T1000 (cell line): ENCODE measurements at regions not wholly inside any gene's neighbourhood (a gene's known extent, or its start where the extent isn't known, plus 50 kb on each side); places are given as distances from the start of the nearest gene placed in this dataset.

Experiments
- DNase-seq: peaks from one replicate; lab custom pipeline; 2025; ENCODE audit warnings: mixed read lengths; lab: John Stamatoyannopoulos, UW

GRCh38 chr3:18044191-18044590, 301.8 kb upstream of the TBC1D5 start:
- DNase-seq = no peak

DNA sequence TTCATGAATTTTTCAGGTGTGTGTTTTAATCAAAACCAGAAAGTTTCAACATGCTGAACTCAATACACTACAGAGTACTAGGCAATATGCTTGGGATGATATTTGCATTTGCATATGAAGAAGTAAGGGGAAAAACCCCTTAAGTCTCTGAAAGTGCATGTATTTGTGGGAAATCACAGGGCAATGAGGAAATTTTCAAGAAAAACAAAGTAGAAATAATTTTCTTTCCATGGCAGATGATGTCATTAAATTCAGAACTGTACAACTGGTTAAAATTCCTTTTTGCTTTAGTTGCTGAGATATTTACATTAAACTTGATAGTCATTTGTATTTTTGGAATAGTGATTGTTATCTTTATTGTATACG, 294.0 kb upstream of the TBC1D5 start:
- no peak for DNase-seq

DNA sequence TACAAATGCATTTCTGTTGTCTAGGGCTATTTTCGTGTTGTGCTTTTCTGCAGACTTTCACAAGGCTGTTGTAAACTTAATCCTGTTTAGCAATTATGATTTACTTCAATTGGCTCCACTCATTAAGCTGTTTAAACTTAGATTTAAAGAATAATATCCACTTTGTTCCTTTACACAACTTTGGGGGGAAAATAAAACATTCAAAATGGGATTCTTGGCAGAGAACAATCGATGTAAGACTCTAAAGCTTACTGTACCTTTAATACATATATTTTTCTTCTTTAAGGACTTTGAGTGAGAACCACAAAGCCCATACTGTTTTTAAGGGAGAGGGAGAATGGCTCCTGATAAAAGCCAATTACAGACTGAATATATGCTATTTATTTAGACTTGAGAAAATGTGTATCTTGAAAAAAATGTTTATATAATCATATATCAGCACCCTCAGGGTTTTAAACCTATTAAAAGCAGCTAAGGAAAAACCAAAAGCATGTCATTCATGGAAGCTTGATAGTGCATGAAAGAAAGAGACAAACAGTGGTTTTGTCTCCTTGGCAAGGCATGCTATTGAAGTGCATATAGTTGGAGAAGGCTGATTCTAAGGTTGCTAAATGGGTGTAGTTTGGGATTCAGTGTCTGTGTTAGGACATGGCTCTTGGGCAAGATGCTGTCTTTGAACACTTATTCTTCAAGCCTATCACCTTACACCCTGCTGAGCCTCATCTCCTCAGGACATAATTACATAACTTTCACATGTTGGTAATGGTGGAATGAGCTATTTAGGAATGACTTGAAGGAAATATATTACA, 293.4 kb upstream of the TBC1D5 start:
- no peak for DNase-seq

GRCh38 chr3:18033581-18034108, 291.2 kb upstream of the TBC1D5 start:
- DNase-seq = no peak

- DNase-seq = no peak
Observed at GRCh38 chr3:18030371-18030870, 288.0 kb upstream of the TBC1D5 start.

DNA sequence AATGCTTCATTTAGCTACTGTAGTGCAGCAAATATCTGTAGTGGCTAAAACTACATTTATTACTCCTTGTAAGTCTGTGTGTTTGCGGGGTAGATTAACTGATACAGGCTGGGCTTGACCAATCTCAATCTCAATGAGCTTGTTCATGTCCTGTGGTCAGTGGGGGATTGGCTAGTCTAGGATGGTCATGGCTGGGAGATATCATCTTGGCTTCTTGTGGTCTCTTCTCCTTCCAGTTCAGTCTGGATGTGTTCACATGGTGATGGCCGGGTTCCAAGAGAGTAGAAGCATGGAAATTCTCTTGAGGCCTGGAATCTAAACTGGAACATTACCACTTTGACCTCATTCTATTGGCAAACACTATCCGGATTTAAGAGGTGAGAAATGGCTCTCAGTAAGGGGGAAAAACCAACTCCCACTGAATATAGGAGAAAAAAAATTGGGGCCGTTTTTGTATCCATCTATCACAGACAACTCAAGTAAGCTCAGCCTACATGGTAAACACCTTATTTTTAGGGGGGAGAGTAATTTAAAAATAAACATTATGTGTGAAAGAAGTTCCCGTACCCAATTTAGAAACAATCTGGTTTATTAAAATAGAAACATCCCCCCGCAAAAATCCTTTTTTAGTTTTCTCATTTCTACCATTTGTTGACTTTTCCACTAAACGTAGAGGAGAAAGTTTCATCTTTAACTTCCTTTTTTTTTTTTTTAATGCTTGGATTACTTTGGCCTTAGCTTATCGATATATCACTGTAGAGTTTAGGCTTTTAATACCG, 284.9 kb upstream of the TBC1D5 start:
- DNase-seq = no peak

DNA sequence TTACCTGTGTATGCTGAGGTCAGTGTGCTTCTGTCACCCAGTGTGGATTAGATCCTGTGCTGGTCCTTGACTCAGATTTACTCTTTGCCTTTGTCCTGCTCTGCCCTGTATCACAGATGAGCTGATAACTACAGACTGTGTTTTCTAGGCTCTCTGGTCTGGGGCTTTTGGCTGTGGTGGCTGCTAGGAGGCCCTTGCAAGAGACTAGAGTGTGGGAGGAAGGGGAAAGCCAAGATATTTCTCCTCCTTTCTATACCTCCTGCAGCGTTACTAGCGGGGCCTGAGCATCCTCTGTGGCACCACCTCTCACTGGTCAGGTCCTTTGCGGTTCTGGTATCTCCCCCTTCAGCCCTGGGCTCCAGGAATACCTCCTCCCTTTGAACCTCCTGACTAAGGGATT, 282.3 kb upstream of the TBC1D5 start:
- DNase-seq = no peak

DNA sequence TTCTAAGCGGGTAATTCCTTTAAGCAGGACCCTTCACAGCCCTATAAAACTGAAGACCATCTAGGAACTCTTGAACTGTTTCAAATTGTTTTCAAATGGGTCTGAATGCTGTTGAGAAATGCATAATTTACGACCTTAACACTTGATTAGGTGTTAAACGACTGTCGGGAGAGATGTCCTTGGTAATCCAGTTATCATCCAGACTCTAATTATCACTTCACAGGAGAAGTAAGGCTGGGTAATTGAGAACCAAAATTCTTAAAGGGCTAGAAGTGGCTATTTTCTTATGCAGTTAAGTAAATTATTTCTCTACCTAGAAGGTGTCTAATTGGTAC, 276.7 kb upstream of the TBC1D5 start:
- no peak for DNase-seq

DNA sequence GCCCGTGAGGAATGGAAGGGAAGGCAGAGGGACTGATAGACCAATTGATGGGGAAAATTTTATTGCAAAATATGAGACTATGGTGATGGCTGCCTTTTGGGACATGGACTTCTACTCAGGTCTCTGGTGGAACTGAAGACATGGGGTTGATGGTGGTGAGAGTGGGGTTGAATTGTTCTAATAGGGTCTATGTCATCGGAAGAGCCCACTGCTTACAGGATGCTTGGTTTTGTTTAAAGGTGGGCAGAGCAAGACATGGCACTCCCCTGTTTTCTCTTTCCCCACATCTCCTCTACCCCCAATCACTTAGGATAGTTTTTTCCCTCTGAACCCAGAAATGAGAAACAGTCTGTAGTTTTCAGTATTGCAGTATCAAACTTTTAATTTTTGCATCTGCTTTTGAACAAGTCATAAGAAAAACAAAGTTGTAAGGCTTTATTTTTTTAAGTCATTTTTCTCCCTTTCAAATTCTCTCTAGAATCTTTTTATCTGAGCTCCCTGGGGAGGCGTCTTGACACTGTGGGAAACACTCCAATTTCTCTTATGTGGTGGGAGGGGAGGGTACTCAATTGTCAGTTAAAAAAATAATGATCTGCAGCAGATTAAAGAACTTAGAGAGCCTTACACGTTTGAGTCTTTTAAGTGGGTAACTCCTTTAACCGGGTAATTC, 276.2 kb upstream of the TBC1D5 start:
- DNase-seq = no peak

DNA sequence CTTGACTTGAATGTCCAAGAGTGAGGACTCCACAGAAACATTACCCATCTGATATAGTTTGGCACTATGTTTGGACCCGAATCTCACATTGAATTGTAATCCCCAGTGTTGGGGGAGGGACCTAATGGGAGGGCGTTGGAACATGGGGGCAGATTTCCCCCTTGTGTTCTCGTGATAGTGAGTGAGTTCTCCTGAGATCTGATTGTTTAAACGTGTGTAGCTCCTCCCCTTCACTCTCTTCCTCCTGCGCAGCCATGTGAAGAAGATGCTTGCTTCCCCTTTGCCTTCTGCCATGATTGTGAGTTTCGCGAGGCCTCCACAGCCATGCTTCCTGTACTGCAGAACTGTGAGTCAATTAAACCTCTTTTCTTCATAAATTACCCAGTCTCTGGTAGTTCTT, 273.9 kb upstream of the TBC1D5 start:
- DNase-seq = no peak

GRCh38 chr3:18012933-18013332, 270.5 kb upstream of the TBC1D5 start:
- DNase-seq = no peak

DNA sequence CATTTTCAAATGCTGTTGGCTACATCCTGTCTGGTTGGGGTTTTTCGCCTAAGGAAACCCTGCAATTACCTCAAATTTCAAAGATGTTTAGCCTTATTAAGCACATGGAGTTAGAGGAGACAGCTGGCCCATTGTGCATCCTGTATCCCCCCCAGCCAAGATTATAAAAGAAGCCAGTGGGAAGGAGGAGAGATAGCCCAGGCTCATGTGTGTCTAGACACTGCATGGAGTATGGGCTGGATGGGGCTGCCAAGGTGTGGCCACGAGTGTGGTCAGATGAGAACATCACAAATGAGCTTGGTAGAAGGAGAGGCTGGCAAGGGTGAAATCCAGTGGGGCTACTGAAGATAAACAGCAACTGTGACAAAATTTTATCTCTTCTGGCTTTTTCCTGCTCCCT, 270.0 kb upstream of the TBC1D5 start:
- DNase-seq = no peak

DNA sequence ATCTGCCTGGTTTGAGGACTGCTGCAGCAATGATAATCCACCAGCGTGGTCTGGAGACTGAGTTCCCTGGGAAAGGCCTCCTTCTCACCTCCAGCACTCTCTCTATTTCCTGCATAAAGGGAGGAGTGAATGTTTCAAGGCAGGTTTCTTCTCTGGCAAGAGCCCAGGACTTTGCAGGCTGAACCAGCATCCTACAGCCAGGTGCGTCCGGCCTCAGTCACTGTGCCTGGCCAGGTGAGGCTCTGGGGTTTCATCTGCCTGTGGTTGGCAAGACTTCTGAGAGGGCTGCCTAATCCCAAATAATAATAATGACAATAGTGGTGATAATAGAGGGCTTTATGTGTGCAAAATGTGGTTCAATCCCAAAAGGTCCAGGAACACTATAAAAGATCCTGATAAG, 269.0 kb upstream of the TBC1D5 start:
- no peak for DNase-seq

DNA sequence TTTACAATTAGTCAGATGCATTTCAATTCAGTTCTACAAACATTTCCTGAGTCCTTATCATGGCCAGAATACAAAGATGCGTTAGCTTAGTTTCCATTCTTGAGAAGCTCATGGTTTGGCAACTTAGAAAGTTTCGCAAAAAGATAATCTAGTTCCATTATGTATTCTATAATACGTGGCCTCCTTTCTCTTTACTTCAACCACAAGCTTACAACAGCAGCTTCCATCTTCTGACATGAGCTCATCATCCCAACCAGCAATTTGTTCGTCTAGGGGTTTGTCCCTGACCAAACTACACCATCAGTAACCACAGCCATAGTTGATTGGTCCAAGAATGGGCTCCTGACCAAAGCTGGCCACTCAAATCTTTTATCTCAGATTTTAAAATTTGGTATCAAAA, 267.6 kb upstream of the TBC1D5 start:
- no peak for DNase-seq

DNA sequence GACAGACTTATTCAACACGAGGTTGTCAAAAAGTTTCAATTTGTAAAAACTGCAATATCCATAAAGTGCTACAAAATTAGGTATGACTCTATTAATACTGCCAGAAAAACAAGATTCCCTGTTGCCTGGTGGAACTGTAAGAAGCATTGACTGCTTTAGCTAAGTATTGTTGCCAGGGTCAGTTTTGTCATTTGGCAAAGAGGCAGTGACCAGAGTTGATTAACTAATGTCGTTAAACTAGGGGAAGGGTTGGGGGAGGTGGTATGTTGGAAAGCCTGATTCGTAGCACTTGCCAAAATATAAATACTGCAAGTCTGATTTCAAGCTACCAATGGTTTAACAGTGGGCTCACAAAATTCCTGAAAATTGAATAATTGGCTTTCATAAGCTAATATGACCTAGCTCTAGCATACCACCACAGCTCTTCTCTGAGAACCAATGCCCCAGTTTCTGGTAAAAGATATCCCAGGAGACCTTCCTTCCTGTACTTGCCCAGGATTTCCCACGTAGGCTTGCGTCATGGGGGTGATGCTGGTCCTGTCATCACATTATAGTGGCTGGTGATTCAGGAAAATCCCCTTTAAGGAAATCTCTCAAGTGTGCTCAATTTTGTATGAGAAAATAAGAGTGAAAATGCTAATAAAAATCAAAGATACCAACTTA, 266.4 kb upstream of the TBC1D5 start:
- DNase-seq = peak; percentile 25

DNA sequence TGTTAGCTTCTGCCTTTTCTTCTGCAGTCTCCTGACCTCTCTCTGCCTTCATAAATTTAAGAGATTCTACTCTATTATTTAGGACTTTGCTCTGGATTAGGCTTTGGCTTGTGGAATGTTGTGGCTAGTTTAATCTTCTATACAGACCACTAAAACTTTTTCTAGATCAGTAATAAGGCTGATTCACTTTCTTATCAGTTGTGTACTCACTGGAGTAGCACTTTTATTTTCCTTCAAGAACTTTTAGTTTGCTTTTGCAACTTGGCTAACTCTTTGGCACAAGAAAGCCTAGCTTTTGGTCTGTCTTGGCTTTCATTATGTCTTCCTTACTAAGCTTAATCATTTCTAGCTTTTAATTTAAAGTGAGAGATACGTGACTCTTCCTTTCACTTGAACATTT, 265.5 kb upstream of the TBC1D5 start:
- no peak for DNase-seq

DNA sequence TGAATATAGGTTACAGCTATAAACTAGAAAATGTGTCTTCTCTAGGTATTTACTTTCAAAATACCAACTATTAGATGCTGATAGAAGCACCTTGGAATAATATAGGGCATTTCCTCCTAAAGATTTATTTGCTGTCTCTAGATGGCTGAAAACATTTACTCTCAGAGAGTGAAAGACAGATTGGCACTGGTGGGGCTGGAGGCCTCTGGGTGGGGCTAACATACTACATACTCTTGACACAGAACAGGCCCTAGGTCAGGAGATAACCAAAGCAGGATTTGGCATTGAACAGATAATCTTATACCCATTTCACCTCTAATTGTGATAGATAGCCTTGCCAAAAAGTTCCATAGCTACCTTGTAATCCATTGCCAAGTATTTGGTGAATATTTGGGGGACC, 253.3 kb upstream of the TBC1D5 start:
- DNase-seq = no peak

- no peak for DNase-seq
Observed at GRCh38 chr3:17994167-17994566, 251.7 kb upstream of the TBC1D5 start.

DNA sequence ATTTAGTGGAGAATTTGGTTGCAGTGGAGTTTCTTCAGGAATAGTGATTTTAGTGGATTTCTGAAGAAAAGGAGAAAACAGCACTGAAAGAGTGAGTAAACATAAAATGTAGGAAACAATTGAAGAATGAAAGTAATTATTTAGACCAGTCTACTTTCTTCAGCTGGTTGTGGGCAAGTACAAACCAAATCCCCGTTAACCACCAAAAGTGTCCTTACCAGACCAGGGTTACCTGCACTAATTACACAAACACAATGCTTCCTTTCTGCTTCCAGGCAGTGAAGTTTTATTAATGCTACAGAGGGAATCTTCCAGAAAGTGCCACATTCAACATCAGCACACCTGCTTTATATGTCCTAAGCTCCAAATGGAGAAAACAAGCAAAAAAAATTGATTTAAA, 248.0 kb upstream of the TBC1D5 start:
- no peak for DNase-seq

GRCh38 chr3:17986348-17986816, 244.0 kb upstream of the TBC1D5 start:
- DNase-seq = no peak

GRCh38 chr3:17985658-17986347, 243.4 kb upstream of the TBC1D5 start:
- no peak for DNase-seq
